SK-N-SH (cell line): ENCODE measurements at regions not wholly inside any gene's neighbourhood (a gene's known extent, or its start where the extent isn't known, plus 50 kb on each side); places are given as distances from the start of the nearest gene placed in this dataset.

ENCODE experiments used
- CTCF ChIA-PET: fragments of 300-600, 350-600 bp; formaldehyde crosslinking; extraction: SDS; loops from one replicate; lab custom pipeline; 2021; lab: Yijun Ruan, JAX
- POLR2A ChIA-PET: fragments of 350-600 bp; sonication (Branson Sonifier 250); formaldehyde crosslinking; extraction: SDS; loops from one replicate; lab custom pipeline; 2020; ENCODE audit warnings: antibody characterized with exemption, inconsistent platforms; lab: Yijun Ruan, JAX
- DNase-seq: peaks from one replicate; pipeline ENCODE4 v3.0.0; 2012
- H2AFZ ChIP-seq: fragments of 200-600 bp; sonication (generic); 2 replicates; pipeline ENCODE4 v1.8.1; 2016; ENCODE audit warnings: antibody characterized with exemption, mild to moderate bottlenecking, low read depth
- H3F3A ChIP-seq: fragments of 200-600 bp; sonication (generic); replicated peaks from 2 replicates; pipeline ENCODE3; 2016; ENCODE audit warnings: antibody characterized with exemption, mild to moderate bottlenecking; ENCODE audit not compliant: insufficient read depth
- H3K27ac ChIP-seq, 2 experiments: fragments of 200-500 bp in 1 of 2; fragments of 200-600 bp in 1 of 2; sonication (Bioruptor generic) in 1 of 2; sonication (generic), shearing (Covaris generic) in 1 of 2; 2 replicates each; pipeline versions ENCODE4 v1.5.1 to v1.6.1; 2014 to 2016; ENCODE audit warnings: low read depth in 2 of 2, inconsistent platforms in 1 of 2, low read length in 1 of 2, mild to moderate bottlenecking in 1 of 2, mixed read lengths in 1 of 2
- H3K27me3 ChIP-seq: fragments of 200-600 bp; sonication (generic), shearing (Covaris generic); 2 replicates; pipeline ENCODE4 v1.6.1; 2016; ENCODE audit warnings: mixed run types; ENCODE audit not compliant: insufficient read depth
- H3K36me3 ChIP-seq, 2 experiments: fragments of 200-500 bp in 1 of 2; fragments of 200-600 bp in 1 of 2; sonication (Bioruptor generic) in 1 of 2; sonication (generic) in 1 of 2; replicated peaks in 1 of 2; 2 replicates each; pipeline versions ENCODE3 to v1.5.1; 2014 to 2016; ENCODE audit warnings: low read length in 1 of 2, mild to moderate bottlenecking in 1 of 2; ENCODE audit not compliant: insufficient read depth in 2 of 2, control insufficient read depth in 1 of 2
- H3K4me1 ChIP-seq, 2 experiments: fragments of 200-500 bp in 1 of 2; fragments of 200-600 bp in 1 of 2; sonication (Bioruptor generic) in 1 of 2; sonication (generic), shearing (Covaris generic) in 1 of 2; 2 replicates each; pipeline versions ENCODE4 v1.5.1 to v1.6.1; 2014 to 2016; ENCODE audit warnings: low read depth in 1 of 2, low read length in 1 of 2, mixed run types in 1 of 2; ENCODE audit not compliant: insufficient read depth in 2 of 2, control insufficient read depth in 1 of 2
- H3K4me2 ChIP-seq: fragments of 200-600 bp; sonication (generic), shearing (Covaris generic); 2 replicates; pipeline ENCODE4 v1.6.1; 2017; ENCODE audit warnings: mixed run types
- H3K4me3 ChIP-seq, 2 experiments: fragments of 200-500 bp in 1 of 2; fragments of 200-600 bp in 1 of 2; sonication (Bioruptor generic) in 1 of 2; sonication (generic), shearing (Covaris generic) in 1 of 2; 2 replicates each; pipeline versions ENCODE4 v1.5.1 to v1.8.1; 2014 to 2016; ENCODE audit warnings: low read depth in 2 of 2, inconsistent platforms in 1 of 2, low read length in 1 of 2, mild to moderate bottlenecking in 1 of 2, mixed read lengths in 1 of 2, moderate library complexity in 1 of 2
- H3K79me2 ChIP-seq: fragments of 200-600 bp; sonication (generic); 2 replicates; pipeline ENCODE4 v1.8.1; 2017; ENCODE audit warnings: mild to moderate bottlenecking; ENCODE audit not compliant: insufficient read depth
- H3K9ac ChIP-seq: fragments of 200-600 bp; sonication (generic); 2 replicates; pipeline ENCODE4 v1.6.1; 2017; ENCODE audit warnings: mixed run types
- H3K9me2 ChIP-seq: fragments of 200-600 bp; sonication (generic); 2 replicates; pipeline ENCODE4 v1.6.1; 2017; ENCODE audit warnings: mixed run types
- H3K9me3 ChIP-seq: fragments of 200-600 bp; sonication (generic); 2 replicates; pipeline ENCODE4 v1.6.1; 2017; ENCODE audit warnings: mixed run types, mild to moderate bottlenecking, moderate library complexity
- H4K20me1 ChIP-seq: fragments of 200-600 bp; sonication (generic); 2 replicates; pipeline ENCODE4 v1.6.1; 2017; ENCODE audit warnings: mild to moderate bottlenecking, mixed run types; ENCODE audit not compliant: insufficient read depth
- CHD2 ChIP-seq: fragments of 150-350 bp; IDR thresholded peaks from 2 replicates; pipeline ENCODE4 v1.6.1; 2018; ENCODE audit warnings: low read length; ENCODE audit not compliant: partially characterized antibody
- EP300 ChIP-seq, 2 experiments: IDR thresholded peaks; 2 replicates each; pipeline versions ENCODE4 v1.4.0 to v1.6.1; 2012; ENCODE audit warnings: borderline replicate concordance in 1 of 2, low read depth in 1 of 2, low read length in 1 of 2
- FOSL2 ChIP-seq: IDR thresholded peaks from 2 replicates; pipeline ENCODE4 v1.4.0; 2012; ENCODE audit warnings: low read depth, mild to moderate bottlenecking, moderate library complexity, borderline replicate concordance
- FOXM1 ChIP-seq: IDR thresholded peaks from 2 replicates; pipeline ENCODE4 v1.4.0; 2012; ENCODE audit warnings: low read depth, mild to moderate bottlenecking
- GATA2 ChIP-seq: sonication (generic); formaldehyde crosslinking; IDR thresholded peaks from 2 replicates; pipeline ENCODE4 v1.5.0; 2020; ENCODE audit warnings: mild to moderate bottlenecking, missing genetic modification reagents
- JUND ChIP-seq: IDR thresholded peaks from 2 replicates; pipeline ENCODE4 v1.4.0; 2012
- MEF2A ChIP-seq: IDR thresholded peaks from 2 replicates; pipeline ENCODE4 v1.4.0; 2012; ENCODE audit warnings: low read depth, borderline replicate concordance
- NFIC ChIP-seq: IDR thresholded peaks from 2 replicates; pipeline ENCODE4 v1.4.0; 2012; ENCODE audit warnings: borderline replicate concordance
- POLR2AphosphoS5 ChIP-seq: IDR thresholded peaks from 2 replicates; pipeline ENCODE4 v1.6.1; 2012; ENCODE audit warnings: low read depth, low read length
- RXRA ChIP-seq: IDR thresholded peaks from 2 replicates; pipeline ENCODE4 v1.4.0; 2012; ENCODE audit warnings: low read depth, mild to moderate bottlenecking, borderline replicate concordance
- SMC3 ChIP-seq: IDR thresholded peaks from 2 replicates; pipeline ENCODE4 v1.6.1; 2012; ENCODE audit warnings: low read depth, low read length, improper control_type of control experiment
- TAF1 ChIP-seq: IDR thresholded peaks from 2 replicates; pipeline ENCODE4 v1.6.1; 2012; ENCODE audit warnings: low read depth, mild to moderate bottlenecking, low read length, moderate library complexity, borderline replicate concordance
- TCF12 ChIP-seq: IDR thresholded peaks from 2 replicates; pipeline ENCODE4 v1.4.0; 2012
- TEAD4 ChIP-seq: IDR thresholded peaks from 2 replicates; pipeline ENCODE4 v1.4.0; 2012; ENCODE audit warnings: mild to moderate bottlenecking, borderline replicate concordance; ENCODE audit not compliant: insufficient read depth
- YY1 ChIP-seq: IDR thresholded peaks from 2 replicates; pipeline ENCODE4 v1.4.0; 2012; ENCODE audit warnings: low read depth, mild to moderate bottlenecking
- WGBS: methylation state at CpG from one replicate; pipeline ENCODE4 v1.1.6; 2017; ENCODE audit warnings: low lambda C conversion rate; 5-methylcytosine and 5-hydroxymethylcytosine counted together
- TF ChIP-seq, protein P1 (sequence below): IDR thresholded peaks from 2 replicates; pipeline ENCODE4 v1.4.0; 2012; ENCODE audit warnings: low read depth
- TF ChIP-seq, protein P2 (sequence below): IDR thresholded peaks from 2 replicates; pipeline ENCODE4 v1.4.0; 2012; ENCODE audit warnings: low read depth, borderline replicate concordance
- TF ChIP-seq, protein P3 (sequence below): IDR thresholded peaks from 2 replicates; pipeline ENCODE4; 2012
- TF ChIP-seq, protein P4 (sequence below): IDR thresholded peaks from 2 replicates; pipeline ENCODE4 v1.4.0; 2012; ENCODE audit warnings: low read depth, borderline replicate concordance
- TF ChIP-seq, protein P5 (sequence below): fragments of 200-600 bp; sonication (generic); IDR thresholded peaks from 2 replicates; pipeline ENCODE4 v1.6.1; 2017; ENCODE audit warnings: antibody characterized with exemption, mild to moderate bottlenecking, moderate library complexity

DNA sequence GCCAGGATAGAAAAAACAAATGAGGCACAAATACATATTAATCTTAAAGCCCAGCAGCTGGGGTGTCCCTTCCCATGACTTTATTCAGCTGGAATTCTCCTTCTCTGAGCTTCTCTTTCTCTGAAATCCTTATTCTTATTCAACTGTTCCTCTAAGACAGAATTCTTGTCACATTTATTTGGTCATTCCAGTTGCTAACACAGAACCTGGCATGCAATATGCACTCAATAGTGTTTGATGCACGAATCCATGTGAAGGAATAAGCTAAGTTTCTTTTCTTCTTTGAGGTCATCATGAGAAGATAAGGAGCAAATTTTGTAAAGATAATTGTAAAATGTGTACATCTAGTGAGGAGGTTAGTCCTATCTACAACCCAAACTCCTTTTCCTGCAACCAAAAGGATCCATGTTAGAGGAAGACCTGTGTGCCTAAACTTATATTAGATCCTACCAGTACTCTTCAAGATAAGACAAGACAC lies 154.2 kb upstream of the KCNMB2 start:
- H3K27ac ChIP-seq, result peak overlapping the region; percentile 84 to 95
- peaks cover 31% of the 10 kb centered on the region for H3F3A ChIP-seq
- no peak overlapping the region for H2AFZ ChIP-seq
- H3K79me2 ChIP-seq, result no peaks in the 10 kb centered on the region
- H3K4me2 ChIP-seq, result peak overlapping the region; percentile 36; the same call in 1 of the 2 replicates
- H3K9ac ChIP-seq, result peak overlapping the region; percentile 39; the same call in 1 of the 2 replicates
- H3K36me3 ChIP-seq, result no peaks in the 10 kb centered on the region
- DNase-seq, result no peak
- POLR2A ChIA-PET, result no interaction called here
- H3K4me3 ChIP-seq, result no peak overlapping the region
- TF ChIP-seq, protein P1, sequence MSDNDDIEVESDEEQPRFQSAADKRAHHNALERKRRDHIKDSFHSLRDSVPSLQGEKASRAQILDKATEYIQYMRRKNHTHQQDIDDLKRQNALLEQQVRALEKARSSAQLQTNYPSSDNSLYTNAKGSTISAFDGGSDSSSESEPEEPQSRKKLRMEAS, result no peak
- peak; percentile 34; the same call in 1 of the 2 replicates for TF ChIP-seq GATA2 (CRISPR knock-in tag)
- TF ChIP-seq, all 33 proteins: peak for 1
- Histone ChIP-seq H4K20me1 (no peaks in the 10 kb centered on the region), H3K27me3 (no peaks in the 10 kb centered on the region), H3K9me2 (no peaks in the 10 kb centered on the region), H3K9me3 (no peaks in the 10 kb centered on the region), H3K4me1 (peaks cover 21 to 28% of the 10 kb centered on the region in 2 experiments)
- CTCF ChIA-PET, result no interaction called here
- WGBS, result 72% methylated on average over 1 of the region's 1 CpG

- Histone ChIP-seq H3K4me2 (peak overlapping the region; percentile 36; the same call in 1 of the 2 replicates), H4K20me1 (no peaks in the 10 kb centered on the region), H3K79me2 (no peaks in the 10 kb centered on the region)
- TF ChIP-seq SMC3 (0 out of 2 replicates have a peak, but pooled peaks have one; percentile 3), NFIC (peak; percentile 98), POLR2AphosphoS5 (peak; percentile 78), TAF1 (no peak), FOXM1 (peak; percentile 99; the same call in 1 of the 2 replicates), MEF2A (peak; percentile 98), FOSL2 (no peak; the same call in none of the 2 replicates), RXRA (peak; percentile 98), TCF12 (peak; percentile 96), CHD2 (no peak), JUND (peak; percentile 91), TEAD4 (peak; percentile 99), EP300 (IDR thresholded peaks at IDR 0.05; ENCODE audit: borderline replicate concordance in 1 of 2, low read depth in 1 of 2, low read length in 1 of 2) (peak in 1 of 2 experiments; percentile 97; a peak in 3 of 4 replicates), YY1 (peak; percentile 43; the same call in 1 of the 2 replicates)
- TF ChIP-seq, protein P2, sequence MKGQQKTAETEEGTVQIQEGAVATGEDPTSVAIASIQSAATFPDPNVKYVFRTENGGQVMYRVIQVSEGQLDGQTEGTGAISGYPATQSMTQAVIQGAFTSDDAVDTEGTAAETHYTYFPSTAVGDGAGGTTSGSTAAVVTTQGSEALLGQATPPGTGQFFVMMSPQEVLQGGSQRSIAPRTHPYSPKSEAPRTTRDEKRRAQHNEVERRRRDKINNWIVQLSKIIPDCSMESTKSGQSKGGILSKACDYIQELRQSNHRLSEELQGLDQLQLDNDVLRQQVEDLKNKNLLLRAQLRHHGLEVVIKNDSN, result 0 out of 2 replicates have a peak, but pooled peaks have one; percentile 29
- TF ChIP-seq, protein P3, sequence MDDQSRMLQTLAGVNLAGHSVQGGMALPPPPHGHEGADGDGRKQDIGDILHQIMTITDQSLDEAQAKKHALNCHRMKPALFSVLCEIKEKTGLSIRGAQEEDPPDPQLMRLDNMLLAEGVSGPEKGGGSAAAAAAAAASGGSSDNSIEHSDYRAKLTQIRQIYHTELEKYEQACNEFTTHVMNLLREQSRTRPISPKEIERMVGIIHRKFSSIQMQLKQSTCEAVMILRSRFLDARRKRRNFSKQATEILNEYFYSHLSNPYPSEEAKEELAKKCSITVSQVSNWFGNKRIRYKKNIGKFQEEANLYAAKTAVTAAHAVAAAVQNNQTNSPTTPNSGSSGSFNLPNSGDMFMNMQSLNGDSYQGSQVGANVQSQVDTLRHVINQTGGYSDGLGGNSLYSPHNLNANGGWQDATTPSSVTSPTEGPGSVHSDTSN, result peak; percentile 96
- TF ChIP-seq, protein P1, result peak; percentile 38; the same call in 1 of the 2 replicates
- TF ChIP-seq, protein P4, sequence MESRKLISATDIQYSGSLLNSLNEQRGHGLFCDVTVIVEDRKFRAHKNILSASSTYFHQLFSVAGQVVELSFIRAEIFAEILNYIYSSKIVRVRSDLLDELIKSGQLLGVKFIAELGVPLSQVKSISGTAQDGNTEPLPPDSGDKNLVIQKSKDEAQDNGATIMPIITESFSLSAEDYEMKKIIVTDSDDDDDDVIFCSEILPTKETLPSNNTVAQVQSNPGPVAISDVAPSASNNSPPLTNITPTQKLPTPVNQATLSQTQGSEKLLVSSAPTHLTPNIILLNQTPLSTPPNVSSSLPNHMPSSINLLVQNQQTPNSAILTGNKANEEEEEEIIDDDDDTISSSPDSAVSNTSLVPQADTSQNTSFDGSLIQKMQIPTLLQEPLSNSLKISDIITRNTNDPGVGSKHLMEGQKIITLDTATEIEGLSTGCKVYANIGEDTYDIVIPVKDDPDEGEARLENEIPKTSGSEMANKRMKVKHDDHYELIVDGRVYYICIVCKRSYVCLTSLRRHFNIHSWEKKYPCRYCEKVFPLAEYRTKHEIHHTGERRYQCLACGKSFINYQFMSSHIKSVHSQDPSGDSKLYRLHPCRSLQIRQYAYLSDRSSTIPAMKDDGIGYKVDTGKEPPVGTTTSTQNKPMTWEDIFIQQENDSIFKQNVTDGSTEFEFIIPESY, result 0 out of 2 replicates have a peak, but pooled peaks have one; percentile 60
- TF ChIP-seq, protein P5, sequence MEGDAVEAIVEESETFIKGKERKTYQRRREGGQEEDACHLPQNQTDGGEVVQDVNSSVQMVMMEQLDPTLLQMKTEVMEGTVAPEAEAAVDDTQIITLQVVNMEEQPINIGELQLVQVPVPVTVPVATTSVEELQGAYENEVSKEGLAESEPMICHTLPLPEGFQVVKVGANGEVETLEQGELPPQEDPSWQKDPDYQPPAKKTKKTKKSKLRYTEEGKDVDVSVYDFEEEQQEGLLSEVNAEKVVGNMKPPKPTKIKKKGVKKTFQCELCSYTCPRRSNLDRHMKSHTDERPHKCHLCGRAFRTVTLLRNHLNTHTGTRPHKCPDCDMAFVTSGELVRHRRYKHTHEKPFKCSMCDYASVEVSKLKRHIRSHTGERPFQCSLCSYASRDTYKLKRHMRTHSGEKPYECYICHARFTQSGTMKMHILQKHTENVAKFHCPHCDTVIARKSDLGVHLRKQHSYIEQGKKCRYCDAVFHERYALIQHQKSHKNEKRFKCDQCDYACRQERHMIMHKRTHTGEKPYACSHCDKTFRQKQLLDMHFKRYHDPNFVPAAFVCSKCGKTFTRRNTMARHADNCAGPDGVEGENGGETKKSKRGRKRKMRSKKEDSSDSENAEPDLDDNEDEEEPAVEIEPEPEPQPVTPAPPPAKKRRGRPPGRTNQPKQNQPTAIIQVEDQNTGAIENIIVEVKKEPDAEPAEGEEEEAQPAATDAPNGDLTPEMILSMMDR, result no peak
- TF ChIP-seq, all 33 proteins: peak for 15
- ChIA-PET POLR2A (no interaction called here), CTCF (no interaction called here)
- 9% methylated on average over 1 of the region's 1 CpG for WGBS
- Histone ChIP-seq H3K36me3 (no peaks in the 10 kb centered on the region), H3K27ac (peak overlapping the region; percentile 84 to 95), H3K4me3 (no peak overlapping the region), H3K9me3 (no peaks in the 10 kb centered on the region), H3K27me3 (no peaks in the 10 kb centered on the region), H3F3A (peaks cover 31% of the 10 kb centered on the region), H2AFZ (no peak overlapping the region), H3K4me1 (peaks cover 21 to 28% of the 10 kb centered on the region in 2 experiments), H3K9me2 (no peaks in the 10 kb centered on the region), H3K9ac (no peak overlapping the region)
- no peak for DNase-seq
These were observed 153.7 kb upstream of the KCNMB2 start for GRCh38 chr3:178382449-178383061.
